Natural killer cell (primary cell): ENCODE measurements at regions not wholly inside any gene's neighbourhood (a gene's known extent, or its start where the extent isn't known, plus 50 kb on each side); places are given as distances from the start of the nearest gene placed in this dataset.

Source experiments
- ATAC-seq, 3 donors: fragments of 150-1000 bp in 2 of 3; fragments of 200-7000 bp in 1 of 3; cut with Tn5 transposase; 1 replicate in 1 of 3; 2 replicates in 2 of 3; pipeline ENCODE4 v1.10.0; 2021; ENCODE audit warnings: mild to moderate bottlenecking in 2 of 3, moderate library complexity in 2 of 3
- DNase-seq, 2 donors: peaks; one replicate each; pipeline versions ENCODE4 v3.0.0 to v3.0.0-alpha.2; 2013 to 2021; ENCODE audit warnings: mixed read lengths in 1 of 2
- H3K27ac ChIP-seq: one replicate; pipeline ENCODE4 v1.5.1; 2013; ENCODE audit warnings: mild to moderate bottlenecking, low read length
- H3K27me3 ChIP-seq: one replicate; pipeline ENCODE4 v1.6.1; 2013; ENCODE audit warnings: low read length; ENCODE audit not compliant: control insufficient read depth, insufficient read depth
- H3K36me3 ChIP-seq: one replicate; pipeline ENCODE4 v1.6.1; 2013; ENCODE audit warnings: low read length; ENCODE audit not compliant: control insufficient read depth, insufficient read depth
- H3K4me1 ChIP-seq: one replicate; pipeline ENCODE4 v1.6.1; 2013; ENCODE audit warnings: low read length; ENCODE audit not compliant: control insufficient read depth, insufficient read depth
- H3K4me3 ChIP-seq: one replicate; pipeline ENCODE4 v1.5.1; 2013; ENCODE audit warnings: low read length
- H3K9me3 ChIP-seq: one replicate; pipeline ENCODE4 v1.6.1; 2013; ENCODE audit warnings: low read length; ENCODE audit not compliant: control insufficient read depth, insufficient read depth
- H3K27ac Mint-ChIP-seq, 2 donors: one replicate each; pipeline ENCODE4 v1.8.0; 2022; ENCODE audit warnings: mild to moderate bottlenecking in 2 of 2, mixed read lengths in 2 of 2, moderate library complexity in 1 of 2
- H3K27me3 Mint-ChIP-seq, 2 donors: one replicate each; pipeline ENCODE4 v1.8.0; 2022; ENCODE audit warnings: low read depth in 2 of 2, mixed read lengths in 2 of 2
- H3K36me3 Mint-ChIP-seq: one replicate; pipeline ENCODE4 v1.8.0; 2022; ENCODE audit warnings: mixed read lengths
- H3K4me1 Mint-ChIP-seq, 2 donors: one replicate each; pipeline ENCODE4 v1.8.0; 2022; ENCODE audit warnings: mixed read lengths in 2 of 2
- H3K4me3 Mint-ChIP-seq: one replicate; pipeline ENCODE4 v1.8.0; 2022; ENCODE audit warnings: mild to moderate bottlenecking, moderate library complexity, mixed read lengths
- H3K9me3 Mint-ChIP-seq, 2 donors: one replicate each; pipeline ENCODE4 v1.8.0; 2022; ENCODE audit warnings: mixed read lengths in 2 of 2
- CTCF ChIP-seq: fragments of 200-600 bp; IDR thresholded peaks from one replicate; pipeline ENCODE4 v1.8.0; 2022; ENCODE audit warnings: antibody characterized with exemption
- WGBS: methylation state at CpG from one replicate; pipeline ENCODE4 v1.1.7; 2013; ENCODE audit warnings: missing lambda C conversion rate; ENCODE audit not compliant: insufficient coverage; 5-methylcytosine and 5-hydroxymethylcytosine counted together
- intact Hi-C: fragments of 100-400 bp; cut with micrococcal nuclease; formaldehyde crosslinking; loops from one replicate; pipeline ENCODE4 v1.14.2; 2022

- no peaks in the 10 kb centered on the region for H3K27me3 ChIP-seq
- intact Hi-C loops: no loop called here
Observed at GRCh38 chr1:29500041-29500440, 263.7 kb downstream of the PTPRU start.

GRCh38 chr1:29499104-29499650 is 262.9 kb downstream of the PTPRU start:
- Histone ChIP-seq H3K27me3 (no peaks in the 10 kb centered on the region), H3K27ac (no peak overlapping the region), H3K9me3 (no peaks in the 10 kb centered on the region), H3K4me3 (no peak overlapping the region), H3K4me1 (no peaks in the 10 kb centered on the region), H3K36me3 (no peaks in the 10 kb centered on the region)
- Mint-ChIP-seq H3K36me3 (no peaks in the 10 kb centered on the region), H3K27me3 (peaks cover 20 to 43% of the 10 kb centered on the region in 2 donors), H3K4me1 (no peaks in the 10 kb centered on the region), H3K27ac (no peak overlapping the region), H3K4me3 (no peak overlapping the region), H3K9me3 (no peaks in the 10 kb centered on the region)
- intact Hi-C loops: no loop called here
- TF ChIP-seq CTCF: no peak
- no peak for ATAC-seq
- DNase-seq: peak in 1 of 2 donors; percentile 12
- WGBS: 83% methylated on average over 9 of the region's 9 CpGs

More at GRCh38 chr1:29500041-29500440, 263.7 kb downstream of the PTPRU start:
- Histone ChIP-seq H3K4me3 (no peak overlapping the region), H3K4me1 (no peaks in the 10 kb centered on the region), H3K27ac (no peak overlapping the region), H3K9me3 (no peaks in the 10 kb centered on the region), H3K36me3 (no peaks in the 10 kb centered on the region)
- H3K4me1 Mint-ChIP-seq: no peaks in the 10 kb centered on the region
- H3K27me3 Mint-ChIP-seq: peaks cover 25 to 44% of the 10 kb centered on the region in 2 donors
- H3K9me3 Mint-ChIP-seq: no peaks in the 10 kb centered on the region
- no peak overlapping the region for H3K27ac Mint-ChIP-seq
- peak in 1 of 2 donors; percentile 7 for DNase-seq
- no peak for ATAC-seq
- whole genome bisulfite sequencing: 81% methylated on average over 9 of the region's 9 CpGs
- TF ChIP-seq CTCF: no peak
- no peaks in the 10 kb centered on the region for H3K36me3 Mint-ChIP-seq
- no peak overlapping the region for H3K4me3 Mint-ChIP-seq

- no peak overlapping the region for H3K27ac ChIP-seq
- H3K4me3 ChIP-seq: no peak overlapping the region
- no peaks in the 10 kb centered on the region for H3K4me1 Mint-ChIP-seq
- TF ChIP-seq CTCF: no peak
- intact Hi-C loops: no loop called here
- DNase-seq: peak in 1 of 2 donors; percentile 10
- no peak overlapping the region for H3K4me3 Mint-ChIP-seq
- H3K9me3 Mint-ChIP-seq: no peaks in the 10 kb centered on the region
- H3K36me3 ChIP-seq: no peaks in the 10 kb centered on the region
- WGBS: 82% methylated on average over 14 of the region's 14 CpGs
- no peaks in the 10 kb centered on the region for H3K36me3 Mint-ChIP-seq
- ATAC-seq: no peak
- H3K4me1 ChIP-seq: no peaks in the 10 kb centered on the region
- peaks cover 20 to 46% of the 10 kb centered on the region in 2 donors for H3K27me3 Mint-ChIP-seq
- H3K27me3 ChIP-seq: no peaks in the 10 kb centered on the region
- H3K9me3 ChIP-seq: no peaks in the 10 kb centered on the region
- H3K27ac Mint-ChIP-seq: no peak overlapping the region
Observed at GRCh38 chr1:29498126-29499103, 262.1 kb downstream of the PTPRU start.
